ENCODE measurements at regions not wholly inside any gene's neighbourhood (a gene's known extent, or its start where the extent isn't known, plus 50 kb on each side); places are given as distances from the start of the nearest gene placed in this dataset.

DNA sequence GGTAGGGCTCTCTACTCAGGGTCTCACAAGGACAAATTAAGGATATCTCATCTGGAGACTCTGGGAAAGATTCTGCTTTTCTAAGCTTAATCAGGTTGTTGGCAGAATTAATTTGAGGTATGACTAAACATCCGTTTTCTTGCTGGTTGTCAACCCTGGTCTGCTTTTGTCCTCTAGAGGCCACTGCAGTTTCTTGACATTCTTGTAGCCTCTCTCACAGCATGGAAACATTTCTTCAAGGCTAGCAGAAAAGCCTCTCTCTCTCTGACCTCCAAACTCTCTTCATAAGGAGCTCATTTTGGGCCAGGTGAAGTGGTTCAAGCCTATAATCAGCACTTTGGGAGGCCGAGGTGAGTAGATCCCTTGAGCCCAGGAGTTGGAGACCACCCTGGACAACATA is 749.5 kb upstream of the PCDH7 start:
- in situ Hi-C loops (cut with MboI; ENCODE audit: low pct_ligation_motif_present in 1 of 4, low pct_unique_long_range_greater_than_20kb in 1 of 4, low sequenced_read_pairs in 3 of 4), result no loop called here
- H3K27me3 ChIP-seq, result no peaks in the 10 kb centered on the region
- 33 to 58% methylated on average over 1 to 2 of the region's 2 CpGs for WGBS, 2 donors (ENCODE audit: low coverage in 1 of 2)
- no peak overlapping the region for H3K4me3 ChIP-seq
- intact Hi-C loops (cut with DNase I; ENCODE audit: low total_unique reads), result no loop called here
- TF ChIP-seq, protein P1, sequence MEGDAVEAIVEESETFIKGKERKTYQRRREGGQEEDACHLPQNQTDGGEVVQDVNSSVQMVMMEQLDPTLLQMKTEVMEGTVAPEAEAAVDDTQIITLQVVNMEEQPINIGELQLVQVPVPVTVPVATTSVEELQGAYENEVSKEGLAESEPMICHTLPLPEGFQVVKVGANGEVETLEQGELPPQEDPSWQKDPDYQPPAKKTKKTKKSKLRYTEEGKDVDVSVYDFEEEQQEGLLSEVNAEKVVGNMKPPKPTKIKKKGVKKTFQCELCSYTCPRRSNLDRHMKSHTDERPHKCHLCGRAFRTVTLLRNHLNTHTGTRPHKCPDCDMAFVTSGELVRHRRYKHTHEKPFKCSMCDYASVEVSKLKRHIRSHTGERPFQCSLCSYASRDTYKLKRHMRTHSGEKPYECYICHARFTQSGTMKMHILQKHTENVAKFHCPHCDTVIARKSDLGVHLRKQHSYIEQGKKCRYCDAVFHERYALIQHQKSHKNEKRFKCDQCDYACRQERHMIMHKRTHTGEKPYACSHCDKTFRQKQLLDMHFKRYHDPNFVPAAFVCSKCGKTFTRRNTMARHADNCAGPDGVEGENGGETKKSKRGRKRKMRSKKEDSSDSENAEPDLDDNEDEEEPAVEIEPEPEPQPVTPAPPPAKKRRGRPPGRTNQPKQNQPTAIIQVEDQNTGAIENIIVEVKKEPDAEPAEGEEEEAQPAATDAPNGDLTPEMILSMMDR (IDR thresholded peaks at IDR 0.05), result no peak
- TF ChIP-seq POLR2AphosphoS5 (IDR thresholded peaks at IDR 0.05) (no peak), POLR2A (IDR thresholded peaks at IDR 0.05) (no peak), EP300 (IDR thresholded peaks at IDR 0.05; ENCODE audit: low read depth) (no peak)
- DNase-seq, result no peak
- no peaks in the 10 kb centered on the region for H3K36me3 ChIP-seq
- no peaks in the 10 kb centered on the region for H3K4me1 ChIP-seq
- H3K27ac ChIP-seq, result no peak overlapping the region
- H3K9me3 ChIP-seq, result no peaks in the 10 kb centered on the region

DNA sequence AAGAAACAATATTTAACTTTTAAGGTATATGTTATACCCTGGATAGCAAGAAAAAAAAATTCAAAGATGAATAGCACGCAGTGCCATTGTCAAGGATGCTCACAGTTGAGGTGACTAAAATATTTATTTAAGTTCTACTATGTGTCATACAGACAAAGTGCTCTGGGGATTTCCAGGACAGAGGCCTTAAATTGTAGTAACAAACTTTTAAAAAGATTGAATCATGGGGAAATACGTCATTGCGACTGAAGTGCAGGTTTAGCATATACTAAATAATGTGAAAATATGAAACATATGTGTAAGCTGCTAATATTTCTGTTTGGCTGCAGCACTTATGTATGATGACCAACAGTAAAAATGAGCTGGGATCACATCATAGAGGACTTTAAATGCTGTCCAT is 748.0 kb upstream of the PCDH7 start:
- 75 to 80% methylated on average over 3 of the region's 3 CpGs for WGBS, 2 donors (ENCODE audit: low coverage in 1 of 2)
- in situ Hi-C loops (cut with MboI; ENCODE audit: low pct_ligation_motif_present in 1 of 4, low pct_unique_long_range_greater_than_20kb in 1 of 4, low sequenced_read_pairs in 3 of 4), result no loop called here
- TF ChIP-seq, protein P1 (IDR thresholded peaks at IDR 0.05), result no peak
- TF ChIP-seq POLR2AphosphoS5 (IDR thresholded peaks at IDR 0.05), result no peak
- TF ChIP-seq POLR2A (IDR thresholded peaks at IDR 0.05), result no peak
- no peak for TF ChIP-seq EP300 (IDR thresholded peaks at IDR 0.05; ENCODE audit: low read depth)

DNA sequence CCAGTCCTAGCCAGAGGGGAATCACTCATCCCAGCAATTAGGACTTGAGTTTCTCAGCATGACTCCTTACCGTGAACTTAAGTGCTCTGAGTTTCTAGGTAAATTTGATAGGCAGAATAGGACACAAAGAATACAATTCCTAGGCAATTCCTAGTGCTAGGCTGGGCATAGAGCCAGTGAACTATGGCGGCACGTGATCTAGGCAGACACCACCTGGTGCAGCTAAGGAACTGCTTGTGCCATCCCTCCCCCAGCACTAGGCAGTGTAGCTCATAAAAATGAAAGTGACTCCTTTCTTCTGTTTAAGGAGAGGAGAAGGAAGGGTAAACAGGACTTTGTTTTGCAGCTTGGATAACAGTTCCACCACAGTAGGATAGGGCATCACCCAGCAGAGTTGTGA is 736.3 kb upstream of the PCDH7 start:
- Histone ChIP-seq H3K9me3 (no peaks in the 10 kb centered on the region), H3K4me3 (no peak overlapping the region), H3K4me1 (no peaks in the 10 kb centered on the region), H3K36me3 (no peaks in the 10 kb centered on the region), H3K27me3 (no peaks in the 10 kb centered on the region), H3K27ac (no peak overlapping the region)
- intact Hi-C loops (cut with DNase I; ENCODE audit: low total_unique reads), result no loop called here
- in situ Hi-C loops (cut with MboI; ENCODE audit: low pct_ligation_motif_present in 1 of 4, low pct_unique_long_range_greater_than_20kb in 1 of 4, low sequenced_read_pairs in 3 of 4), result no loop called here
- no peak for TF ChIP-seq POLR2AphosphoS5 (IDR thresholded peaks at IDR 0.05)
- no peak for TF ChIP-seq EP300 (IDR thresholded peaks at IDR 0.05; ENCODE audit: low read depth)
- no peak for TF ChIP-seq POLR2A (IDR thresholded peaks at IDR 0.05)
- TF ChIP-seq, protein P1 (IDR thresholded peaks at IDR 0.05), result no peak
- WGBS, 2 donors (ENCODE audit: low coverage in 1 of 2), result 65% methylated on average over 3 of the region's 3 CpGs; no CpG with 5 or more reads in 1 of the 2 donors
- DNase-seq, result no peak

More for the DNA sequence above, 748.0 kb upstream of the PCDH7 start:
- H3K4me1 ChIP-seq, result no peaks in the 10 kb centered on the region
- intact Hi-C loops (cut with DNase I; ENCODE audit: low total_unique reads), result no loop called here
- H3K27me3 ChIP-seq, result no peaks in the 10 kb centered on the region
- no peaks in the 10 kb centered on the region for H3K36me3 ChIP-seq
- no peaks in the 10 kb centered on the region for H3K9me3 ChIP-seq
- H3K4me3 ChIP-seq, result no peak overlapping the region
- DNase-seq, result no peak
- H3K27ac ChIP-seq, result no peak overlapping the region

DNA sequence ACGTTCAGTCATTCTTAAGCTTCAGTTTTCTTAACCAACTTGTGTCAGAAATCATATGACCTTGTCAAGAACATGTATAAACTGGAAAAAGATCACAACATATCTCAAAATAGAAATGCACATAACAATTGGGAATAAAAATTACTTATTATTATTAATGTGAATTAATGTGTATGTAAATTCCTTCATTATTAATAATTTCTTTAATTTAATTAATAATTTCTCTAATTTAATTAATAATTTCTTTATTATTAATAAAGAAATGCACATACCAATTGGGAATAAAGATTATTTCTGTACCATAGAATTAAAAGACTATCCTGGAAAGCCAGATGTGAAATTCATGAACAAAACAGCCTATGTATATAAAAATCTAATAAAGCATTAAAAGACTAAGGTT is 718.5 kb upstream of the PCDH7 start:
- WGBS, 2 donors (ENCODE audit: low coverage in 1 of 2), result 51 to 67% methylated on average over 1 of the region's 1 CpG
- H3K27ac ChIP-seq, result no peak overlapping the region
- no peaks in the 10 kb centered on the region for H3K9me3 ChIP-seq
- H3K4me1 ChIP-seq, result no peaks in the 10 kb centered on the region
- TF ChIP-seq, protein P1 (IDR thresholded peaks at IDR 0.05), result no peak
- TF ChIP-seq POLR2A (IDR thresholded peaks at IDR 0.05) (no peak), EP300 (IDR thresholded peaks at IDR 0.05; ENCODE audit: low read depth) (no peak), POLR2AphosphoS5 (IDR thresholded peaks at IDR 0.05) (no peak)
- H3K4me3 ChIP-seq, result no peak overlapping the region
- no peaks in the 10 kb centered on the region for H3K27me3 ChIP-seq
- intact Hi-C loops (cut with DNase I; ENCODE audit: low total_unique reads) (no loop called here), in situ Hi-C loops (cut with MboI; ENCODE audit: low pct_ligation_motif_present in 1 of 4, low pct_unique_long_range_greater_than_20kb in 1 of 4, low sequenced_read_pairs in 3 of 4) (no loop called here)
- no peak for DNase-seq
- no peaks in the 10 kb centered on the region for H3K36me3 ChIP-seq
